GM12864 (cell line): ENCODE measurements at regions not wholly inside any gene's neighbourhood (a gene's known extent, or its start where the extent isn't known, plus 50 kb on each side); places are given as distances from the start of the nearest gene placed in this dataset.

ENCODE experiments used
- DNase-seq: peaks from one replicate; pipeline ENCODE4 v3.0.0-alpha.2; 2011; ENCODE audit warnings: low read depth
- H3K4me3 ChIP-seq: 2 replicates; pipeline ENCODE4 v1.5.1; 2011; ENCODE audit warnings: mild to moderate bottlenecking, low read depth, low read length, control low read depth
- TF ChIP-seq, protein P1 (sequence below): IDR thresholded peaks from 2 replicates; pipeline ENCODE4 v1.5.1; 2011; ENCODE audit warnings: low read depth, mild to moderate bottlenecking, moderate library complexity, low read length, control low read depth, inconsistent platforms; ENCODE audit errors: missing control alignments

DNA sequence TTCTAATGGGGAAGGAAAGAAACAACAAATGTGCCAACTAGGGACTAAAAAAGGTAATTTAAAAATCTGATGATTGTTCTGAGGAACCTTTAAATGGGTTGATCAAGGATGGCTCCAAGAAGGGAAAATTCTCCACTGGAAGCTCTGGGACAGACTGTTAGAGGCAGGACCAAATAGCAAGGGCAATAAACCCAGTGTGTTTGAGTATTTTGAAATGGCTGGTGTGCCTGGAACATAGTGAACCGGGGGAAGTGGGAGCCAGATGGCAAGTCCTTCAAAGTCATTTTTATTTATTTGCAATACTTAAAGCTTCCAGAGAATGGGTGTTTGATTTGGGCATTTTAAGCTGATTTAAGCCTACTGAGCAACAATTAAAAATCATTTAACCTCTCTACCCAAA lies 587.7 kb upstream of the MEF2C start:
- no peak overlapping the region for H3K4me3 ChIP-seq
- TF ChIP-seq, protein P1, sequence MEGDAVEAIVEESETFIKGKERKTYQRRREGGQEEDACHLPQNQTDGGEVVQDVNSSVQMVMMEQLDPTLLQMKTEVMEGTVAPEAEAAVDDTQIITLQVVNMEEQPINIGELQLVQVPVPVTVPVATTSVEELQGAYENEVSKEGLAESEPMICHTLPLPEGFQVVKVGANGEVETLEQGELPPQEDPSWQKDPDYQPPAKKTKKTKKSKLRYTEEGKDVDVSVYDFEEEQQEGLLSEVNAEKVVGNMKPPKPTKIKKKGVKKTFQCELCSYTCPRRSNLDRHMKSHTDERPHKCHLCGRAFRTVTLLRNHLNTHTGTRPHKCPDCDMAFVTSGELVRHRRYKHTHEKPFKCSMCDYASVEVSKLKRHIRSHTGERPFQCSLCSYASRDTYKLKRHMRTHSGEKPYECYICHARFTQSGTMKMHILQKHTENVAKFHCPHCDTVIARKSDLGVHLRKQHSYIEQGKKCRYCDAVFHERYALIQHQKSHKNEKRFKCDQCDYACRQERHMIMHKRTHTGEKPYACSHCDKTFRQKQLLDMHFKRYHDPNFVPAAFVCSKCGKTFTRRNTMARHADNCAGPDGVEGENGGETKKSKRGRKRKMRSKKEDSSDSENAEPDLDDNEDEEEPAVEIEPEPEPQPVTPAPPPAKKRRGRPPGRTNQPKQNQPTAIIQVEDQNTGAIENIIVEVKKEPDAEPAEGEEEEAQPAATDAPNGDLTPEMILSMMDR = no peak
- no peak for DNase-seq

DNA sequence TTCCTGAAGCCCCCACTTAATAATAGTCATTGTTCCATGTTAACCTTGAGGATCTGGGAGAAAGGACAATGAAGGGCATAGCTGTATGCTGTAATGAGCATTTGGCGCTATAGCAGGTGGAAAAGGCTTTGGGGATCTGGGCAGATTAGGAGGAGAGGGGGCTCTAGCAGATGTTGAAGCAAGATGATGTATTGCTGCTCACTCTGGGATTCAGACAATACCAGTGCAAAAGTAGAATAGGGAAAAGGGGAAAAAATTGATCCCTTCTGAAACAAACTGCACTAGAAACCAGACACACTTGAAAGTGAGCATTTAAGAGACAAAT lies 575.3 kb upstream of the MEF2C start:
- TF ChIP-seq, protein P1 = no peak

DNA sequence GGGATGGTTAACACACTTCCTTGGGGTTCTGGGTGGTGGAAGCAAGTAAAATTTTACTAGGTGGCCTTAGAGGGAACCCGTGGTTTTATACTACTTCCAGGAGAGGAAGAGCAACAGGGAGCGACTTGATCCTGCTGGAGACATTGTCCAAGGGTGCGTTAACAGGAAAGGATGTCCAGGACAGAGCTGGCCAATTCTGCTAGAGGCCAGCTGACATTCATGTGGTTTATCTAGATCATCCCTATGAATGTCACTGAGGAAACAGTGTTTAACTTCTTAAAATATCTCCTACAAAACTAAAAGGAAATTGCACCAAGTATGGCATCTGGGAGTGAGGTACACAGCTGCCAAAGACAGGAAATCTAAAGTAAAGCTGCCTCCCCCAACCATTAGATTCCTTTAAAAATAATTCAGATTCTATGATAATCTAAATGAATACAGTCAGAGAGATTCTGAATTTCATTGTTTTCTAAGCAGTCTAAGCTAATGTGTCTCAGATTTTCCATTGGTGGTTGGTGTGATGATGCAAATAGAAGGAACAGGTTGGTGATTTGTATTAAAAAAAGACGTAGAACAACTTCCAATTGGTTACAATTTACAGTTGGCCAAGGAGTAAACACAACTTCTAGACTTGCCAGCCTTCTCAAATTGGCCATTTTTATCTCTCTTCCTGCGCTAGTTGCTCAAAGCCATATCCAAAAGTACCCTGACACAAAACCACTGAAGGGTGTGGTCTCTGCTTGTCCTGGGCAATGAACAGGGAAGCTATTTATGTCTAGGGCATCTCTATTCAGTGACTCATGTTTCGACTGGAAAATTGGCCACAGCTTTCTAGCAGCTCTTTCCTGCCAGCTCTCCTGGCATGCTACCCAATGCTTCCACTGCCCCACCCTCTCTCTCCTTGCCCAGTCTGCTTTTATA lies 574.7 kb upstream of the MEF2C start:
- no peak overlapping the region for H3K4me3 ChIP-seq
- no peak for DNase-seq
- TF ChIP-seq, protein P1 = no peak

More for the DNA sequence above, 575.3 kb upstream of the MEF2C start:
- DNase-seq = no peak
- H3K4me3 ChIP-seq = no peak overlapping the region

GRCh38 chr5:89452081-89452480 lies 569.1 kb upstream of the MEF2C start:
- no peak overlapping the region for H3K4me3 ChIP-seq
- DNase-seq = no peak
- TF ChIP-seq, protein P1 = no peak

DNA sequence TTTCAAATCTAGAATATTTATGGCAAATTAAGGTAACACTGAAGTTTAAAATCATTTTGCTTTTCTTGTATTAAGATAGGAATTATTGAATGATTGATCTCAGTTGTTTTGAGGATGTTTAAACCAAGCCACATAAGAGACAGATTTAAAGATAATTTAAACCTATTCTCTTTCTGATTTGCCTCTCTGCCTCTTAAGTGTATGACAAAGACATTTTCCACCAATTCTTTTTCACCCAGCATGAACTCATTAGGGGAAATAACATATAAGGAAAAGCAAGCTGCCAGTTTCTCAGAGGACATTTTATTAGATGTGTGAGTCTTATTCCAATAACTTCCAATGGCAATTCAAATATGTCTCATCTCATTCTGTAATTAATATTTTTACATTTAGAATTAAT lies 568.3 kb upstream of the MEF2C start:
- no peak for DNase-seq
- H3K4me3 ChIP-seq = no peak overlapping the region
- TF ChIP-seq, protein P1 = no peak

- H3K4me3 ChIP-seq = no peak overlapping the region
- DNase-seq = no peak
- TF ChIP-seq, protein P1 = no peak
Observed at GRCh38 chr5:89450149-89450538, 567.2 kb upstream of the MEF2C start.
